Lung (tissue), 11 donors: ENCODE measurements at regions not wholly inside any gene's neighbourhood (a gene's known extent, or its start where the extent isn't known, plus 50 kb on each side); places are given as distances from the start of the nearest gene placed in this dataset.

ENCODE experiments used
- ATAC-seq: fragments of 200-7000 bp; cut with Tn5 transposase; one replicate; pipeline ENCODE4 v1.9.1; 2020; ENCODE audit warnings: moderate number of reproducible peaks; ENCODE audit not compliant: insufficient read depth, low FRiP score
- DNase-seq, 3 donors: peaks; one replicate each; pipeline ENCODE4 v3.0.0-alpha.2; 2013 to 2017
- H3K27ac ChIP-seq, 2 donors: one replicate each; pipeline ENCODE4 v1.5.1; 2013; ENCODE audit warnings: mild to moderate bottlenecking in 2 of 2, moderate library complexity in 2 of 2, control low read depth in 1 of 2, inconsistent platforms in 1 of 2, low read depth in 1 of 2, low read length in 1 of 2
- H3K27me3 ChIP-seq, 3 donors: one replicate each; pipeline ENCODE4 v1.5.1; 2013; ENCODE audit warnings: low read length in 2 of 3; ENCODE audit not compliant: control insufficient read depth in 3 of 3, insufficient read depth in 3 of 3
- H3K36me3 ChIP-seq, 4 donors: one replicate each; pipeline ENCODE4 v1.5.1; 2013; ENCODE audit warnings: low read length in 4 of 4, mild to moderate bottlenecking in 1 of 4, moderate library complexity in 1 of 4; ENCODE audit not compliant: control insufficient read depth in 4 of 4, insufficient read depth in 4 of 4
- H3K4me1 ChIP-seq, 5 donors: one replicate each; pipeline ENCODE4 v1.5.1; 2013; ENCODE audit warnings: low read length in 5 of 5, mild to moderate bottlenecking in 2 of 5, moderate library complexity in 1 of 5; ENCODE audit not compliant: control insufficient read depth in 5 of 5, insufficient read depth in 5 of 5
- H3K4me3 ChIP-seq: one replicate; pipeline ENCODE4 v1.5.1; 2013; ENCODE audit warnings: mild to moderate bottlenecking, control low read depth, moderate library complexity
- H3K9ac ChIP-seq, 2 donors: one replicate each; pipeline ENCODE4 v1.5.1; 2013; ENCODE audit warnings: low read length in 2 of 2, control low read depth in 1 of 2; ENCODE audit not compliant: insufficient read depth in 1 of 2
- H3K9me3 ChIP-seq, 4 donors: one replicate each; pipeline ENCODE4 v1.5.1; 2013; ENCODE audit warnings: low read length in 3 of 4, mild to moderate bottlenecking in 1 of 4, moderate library complexity in 1 of 4; ENCODE audit not compliant: control insufficient read depth in 4 of 4, insufficient read depth in 3 of 4
- CTCF ChIP-seq: IDR thresholded peaks from 2 replicates; pipeline ENCODE4 v1.5.1; 2012; ENCODE audit warnings: mild to moderate bottlenecking; ENCODE audit errors: control extremely low read depth, extremely low read depth
- WGBS, 2 donors: extraction: QIAGEN DNeasy Blood & Tissue Kit; methylation state at CpG; one replicate each; pipeline ENCODE4 v1.1.7; 2013; 5-methylcytosine and 5-hydroxymethylcytosine counted together
- donor health status: control.
- donor health status: control.
- donor health status: Bipolar disorder and iron deficiency.
- donor health status: healthy.
- donor health status: DM: yes; HTN: yes; CAD: no.

DNA sequence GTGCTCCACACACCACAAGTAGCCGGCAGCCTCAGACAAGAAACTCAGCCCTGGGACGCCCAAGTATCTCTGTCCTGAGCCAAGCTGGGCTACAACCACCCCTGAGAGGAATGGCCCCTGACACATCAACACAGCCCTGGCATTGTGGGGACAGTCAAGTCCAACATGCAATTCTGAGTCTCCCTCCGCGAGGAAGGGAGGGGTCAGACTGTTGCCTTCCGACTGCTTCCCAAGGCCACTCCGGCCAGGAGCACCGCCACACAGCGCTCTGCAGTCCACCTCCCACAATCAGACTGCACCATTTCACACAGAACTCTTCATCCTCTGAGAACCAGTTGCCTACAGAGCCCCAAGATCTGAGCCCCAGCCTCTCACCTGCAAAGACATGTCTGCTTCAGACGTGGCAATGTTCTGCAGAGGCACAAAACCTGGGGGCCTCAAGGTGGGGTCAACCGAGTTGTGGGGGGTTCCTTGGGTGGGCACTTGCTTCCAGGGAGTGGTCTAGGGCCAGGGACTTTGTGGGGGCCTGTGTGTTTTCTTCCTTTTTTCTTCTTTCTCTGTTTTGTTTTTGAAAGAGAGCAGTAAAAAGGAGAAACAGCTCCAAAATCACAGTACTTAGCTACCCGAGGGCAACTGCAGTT is 76.7 kb upstream of the SALL3 start:
- peaks cover 0 to 19% (median 0%) of the 10 kb centered on the region in 4 donors for H3K9me3 ChIP-seq
- H3K36me3 ChIP-seq, result no peaks in the 10 kb centered on the region
- no peak overlapping the region for H3K27ac ChIP-seq
- H3K4me3 ChIP-seq, result no peak overlapping the region
- ATAC-seq (no peak), DNase-seq (no peak)
- H3K27me3 ChIP-seq, result no peaks in the 10 kb centered on the region
- 75 to 81% methylated on average over 11 of the region's 11 CpGs for WGBS, 2 donors
- H3K9ac ChIP-seq, result no peak overlapping the region
- H3K4me1 ChIP-seq, result no peaks in the 10 kb centered on the region
- no peak for TF ChIP-seq CTCF

DNA sequence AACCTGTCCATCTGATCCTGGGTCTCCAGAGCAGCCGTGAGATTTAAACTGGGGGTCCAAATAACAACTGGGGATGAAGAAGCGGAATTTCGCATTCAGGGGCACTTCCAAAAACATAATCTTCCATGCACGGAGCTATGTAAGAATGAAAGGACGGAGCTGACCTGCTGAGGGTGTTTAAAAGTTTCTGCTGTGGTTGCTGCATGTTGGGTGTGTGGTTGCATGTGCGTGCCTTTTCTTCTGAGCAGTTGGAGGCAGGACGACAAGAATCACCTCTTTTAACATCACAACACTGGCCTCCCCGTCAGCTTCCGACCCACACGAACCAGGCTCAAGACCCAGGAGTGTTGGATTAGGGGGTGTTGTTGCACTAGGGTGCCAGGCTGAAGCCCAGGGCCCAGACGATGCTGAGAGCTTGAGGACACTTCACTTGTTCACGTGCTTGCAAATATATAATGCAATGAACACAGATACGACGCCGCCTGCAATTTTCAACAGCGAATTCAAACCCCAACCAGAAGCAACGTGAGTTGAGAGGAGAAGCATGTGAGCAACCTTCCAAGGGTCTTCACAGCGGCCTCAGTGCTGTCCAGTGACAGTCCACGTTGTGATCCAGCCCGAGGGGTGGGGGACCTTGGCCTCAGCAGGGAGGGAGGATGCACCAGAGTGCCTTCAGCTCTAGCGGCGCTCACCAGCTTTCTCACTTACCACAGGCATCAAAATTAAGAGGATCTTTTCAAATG is 76.0 kb upstream of the SALL3 start:
- Histone ChIP-seq H3K4me3 (no peak overlapping the region), H3K36me3 (no peaks in the 10 kb centered on the region), H3K9ac (no peak overlapping the region), H3K4me1 (no peaks in the 10 kb centered on the region), H3K27ac (no peak overlapping the region), H3K9me3 (peaks cover 0 to 13% (median 0%) of the 10 kb centered on the region in 4 donors), H3K27me3 (no peaks in the 10 kb centered on the region)
- DNase-seq (no peak), ATAC-seq (no peak)
- no peak for TF ChIP-seq CTCF
- WGBS, 2 donors, result 72 to 76% methylated on average over 22 of the region's 22 CpGs

DNA sequence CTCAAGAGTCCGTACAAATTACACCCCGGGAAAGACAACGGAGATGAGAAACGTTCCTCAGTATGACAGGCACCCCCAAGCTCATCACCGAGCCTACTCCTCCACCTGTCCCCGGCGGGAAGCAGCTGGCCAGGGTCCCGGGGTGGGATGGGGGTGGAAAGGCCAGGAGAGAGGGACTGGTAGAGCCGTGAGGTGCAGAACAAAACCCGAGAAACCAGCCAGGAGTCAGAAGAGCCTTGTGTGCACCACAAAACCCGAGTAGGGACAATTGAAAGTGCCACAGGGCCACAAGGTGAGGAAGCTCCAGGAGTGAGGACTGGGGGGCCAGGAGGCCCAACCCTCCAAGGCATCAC is 75.5 kb upstream of the SALL3 start:
- no peak for ATAC-seq

More for the DNA sequence above, 75.5 kb upstream of the SALL3 start:
- no peaks in the 10 kb centered on the region for H3K27me3 ChIP-seq
- H3K9me3 ChIP-seq, result peaks cover 0 to 11% (median 0%) of the 10 kb centered on the region in 4 donors
- H3K4me1 ChIP-seq, result no peaks in the 10 kb centered on the region
- no peak for DNase-seq
- no peak for TF ChIP-seq CTCF
- H3K9ac ChIP-seq, result no peak overlapping the region
- H3K4me3 ChIP-seq, result no peak overlapping the region
- 81 to 87% methylated on average over 11 of the region's 11 CpGs for WGBS, 2 donors
- H3K27ac ChIP-seq, result no peak overlapping the region
- H3K36me3 ChIP-seq, result no peaks in the 10 kb centered on the region
